ENCODE measurements at regions not wholly inside any gene's neighbourhood (a gene's known extent, or its start where the extent isn't known, plus 50 kb on each side); places are given as distances from the start of the nearest gene placed in this dataset.

- TF ChIP-seq, protein P1, sequence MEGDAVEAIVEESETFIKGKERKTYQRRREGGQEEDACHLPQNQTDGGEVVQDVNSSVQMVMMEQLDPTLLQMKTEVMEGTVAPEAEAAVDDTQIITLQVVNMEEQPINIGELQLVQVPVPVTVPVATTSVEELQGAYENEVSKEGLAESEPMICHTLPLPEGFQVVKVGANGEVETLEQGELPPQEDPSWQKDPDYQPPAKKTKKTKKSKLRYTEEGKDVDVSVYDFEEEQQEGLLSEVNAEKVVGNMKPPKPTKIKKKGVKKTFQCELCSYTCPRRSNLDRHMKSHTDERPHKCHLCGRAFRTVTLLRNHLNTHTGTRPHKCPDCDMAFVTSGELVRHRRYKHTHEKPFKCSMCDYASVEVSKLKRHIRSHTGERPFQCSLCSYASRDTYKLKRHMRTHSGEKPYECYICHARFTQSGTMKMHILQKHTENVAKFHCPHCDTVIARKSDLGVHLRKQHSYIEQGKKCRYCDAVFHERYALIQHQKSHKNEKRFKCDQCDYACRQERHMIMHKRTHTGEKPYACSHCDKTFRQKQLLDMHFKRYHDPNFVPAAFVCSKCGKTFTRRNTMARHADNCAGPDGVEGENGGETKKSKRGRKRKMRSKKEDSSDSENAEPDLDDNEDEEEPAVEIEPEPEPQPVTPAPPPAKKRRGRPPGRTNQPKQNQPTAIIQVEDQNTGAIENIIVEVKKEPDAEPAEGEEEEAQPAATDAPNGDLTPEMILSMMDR (IDR thresholded peaks at IDR 0.05) = no peak
- TF ChIP-seq POLR2A (IDR thresholded peaks at IDR 0.05) = no peak
Observed at GRCh38 chr6:4676016-4676415, 100.2 kb upstream of the CDYL start.

All from lower leg skin (tissue), 3 donors.